Natural killer cell (primary cell): ENCODE measurements at regions not wholly inside any gene's neighbourhood (a gene's known extent, or its start where the extent isn't known, plus 50 kb on each side); places are given as distances from the start of the nearest gene placed in this dataset.

ENCODE experiments used
- ATAC-seq, 3 donors: fragments of 150-1000 bp in 2 of 3; fragments of 200-7000 bp in 1 of 3; cut with Tn5 transposase; 1 replicate in 1 of 3; 2 replicates in 2 of 3; pipeline ENCODE4 v1.10.0; 2021; ENCODE audit warnings: mild to moderate bottlenecking in 2 of 3, moderate library complexity in 2 of 3
- DNase-seq, 2 donors: peaks; one replicate each; pipeline versions ENCODE4 v3.0.0 to v3.0.0-alpha.2; 2013 to 2021; ENCODE audit warnings: mixed read lengths in 1 of 2
- H3K27ac ChIP-seq: one replicate; pipeline ENCODE4 v1.5.1; 2013; ENCODE audit warnings: mild to moderate bottlenecking, low read length
- H3K27me3 ChIP-seq: one replicate; pipeline ENCODE4 v1.6.1; 2013; ENCODE audit warnings: low read length; ENCODE audit not compliant: control insufficient read depth, insufficient read depth
- H3K36me3 ChIP-seq: one replicate; pipeline ENCODE4 v1.6.1; 2013; ENCODE audit warnings: low read length; ENCODE audit not compliant: control insufficient read depth, insufficient read depth
- H3K4me1 ChIP-seq: one replicate; pipeline ENCODE4 v1.6.1; 2013; ENCODE audit warnings: low read length; ENCODE audit not compliant: control insufficient read depth, insufficient read depth
- H3K4me3 ChIP-seq: one replicate; pipeline ENCODE4 v1.5.1; 2013; ENCODE audit warnings: low read length
- H3K9me3 ChIP-seq: one replicate; pipeline ENCODE4 v1.6.1; 2013; ENCODE audit warnings: low read length; ENCODE audit not compliant: control insufficient read depth, insufficient read depth
- H3K27ac Mint-ChIP-seq, 2 donors: one replicate each; pipeline ENCODE4 v1.8.0; 2022; ENCODE audit warnings: mild to moderate bottlenecking in 2 of 2, mixed read lengths in 2 of 2, moderate library complexity in 1 of 2
- H3K27me3 Mint-ChIP-seq, 2 donors: one replicate each; pipeline ENCODE4 v1.8.0; 2022; ENCODE audit warnings: low read depth in 2 of 2, mixed read lengths in 2 of 2
- H3K36me3 Mint-ChIP-seq: one replicate; pipeline ENCODE4 v1.8.0; 2022; ENCODE audit warnings: mixed read lengths
- H3K4me1 Mint-ChIP-seq, 2 donors: one replicate each; pipeline ENCODE4 v1.8.0; 2022; ENCODE audit warnings: mixed read lengths in 2 of 2
- H3K4me3 Mint-ChIP-seq: one replicate; pipeline ENCODE4 v1.8.0; 2022; ENCODE audit warnings: mild to moderate bottlenecking, moderate library complexity, mixed read lengths
- H3K9me3 Mint-ChIP-seq, 2 donors: one replicate each; pipeline ENCODE4 v1.8.0; 2022; ENCODE audit warnings: mixed read lengths in 2 of 2
- CTCF ChIP-seq: fragments of 200-600 bp; IDR thresholded peaks from one replicate; pipeline ENCODE4 v1.8.0; 2022; ENCODE audit warnings: antibody characterized with exemption
- WGBS: methylation state at CpG from one replicate; pipeline ENCODE4 v1.1.7; 2013; ENCODE audit warnings: missing lambda C conversion rate; ENCODE audit not compliant: insufficient coverage; 5-methylcytosine and 5-hydroxymethylcytosine counted together
- intact Hi-C: fragments of 100-400 bp; cut with micrococcal nuclease; formaldehyde crosslinking; loops from one replicate; pipeline ENCODE4 v1.14.2; 2022

- WGBS, result 89% methylated on average over 7 of the region's 7 CpGs
- H3K36me3 Mint-ChIP-seq, result no peaks in the 10 kb centered on the region
- H3K4me1 ChIP-seq, result no peaks in the 10 kb centered on the region
- H3K4me3 ChIP-seq, result no peak overlapping the region
- no peak for TF ChIP-seq CTCF
- H3K9me3 ChIP-seq, result peaks cover 2% of the 10 kb centered on the region
- H3K27ac ChIP-seq, result no peak overlapping the region
- no peak overlapping the region for H3K4me3 Mint-ChIP-seq
- DNase-seq (no peak), ATAC-seq (no peak)
- no peaks in the 10 kb centered on the region for H3K27me3 ChIP-seq
- no peaks in the 10 kb centered on the region for H3K36me3 ChIP-seq
- no peaks in the 10 kb centered on the region for H3K27me3 Mint-ChIP-seq
- intact Hi-C loops, result no loop called here
- no peak overlapping the region for H3K27ac Mint-ChIP-seq
- H3K4me1 Mint-ChIP-seq, result no peaks in the 10 kb centered on the region
- peaks cover 0 to 4% of the 10 kb centered on the region in 2 donors for H3K9me3 Mint-ChIP-seq
These were observed 238.7 kb downstream of the VAPA start for GRCh38 chr18:10152475-10152874.

- no peaks in the 10 kb centered on the region for H3K36me3 ChIP-seq
- no peaks in the 10 kb centered on the region for H3K27me3 ChIP-seq
- 100% methylated on average over 1 of the region's 2 CpGs for WGBS
- intact Hi-C loops, result no loop called here
- Mint-ChIP-seq H3K27ac (no peak overlapping the region), H3K27me3 (no peaks in the 10 kb centered on the region), H3K36me3 (no peaks in the 10 kb centered on the region), H3K4me3 (no peak overlapping the region), H3K4me1 (no peaks in the 10 kb centered on the region), H3K9me3 (peaks cover 0 to 6% of the 10 kb centered on the region in 2 donors)
- no peaks in the 10 kb centered on the region for H3K4me1 ChIP-seq
- no peak for ATAC-seq
- H3K27ac ChIP-seq, result no peak overlapping the region
- DNase-seq, result no peak
- no peak overlapping the region for H3K4me3 ChIP-seq
- TF ChIP-seq CTCF, result no peak
- H3K9me3 ChIP-seq, result peaks cover 2% of the 10 kb centered on the region
These were observed 240.3 kb downstream of the VAPA start for GRCh38 chr18:10153924-10154752.

GRCh38 chr18:10157706-10158105, 243.9 kb downstream of the VAPA start:
- Mint-ChIP-seq H3K27ac (no peak overlapping the region), H3K9me3 (peaks cover 0 to 2% of the 10 kb centered on the region in 2 donors), H3K4me3 (no peak overlapping the region), H3K27me3 (no peaks in the 10 kb centered on the region), H3K4me1 (no peaks in the 10 kb centered on the region), H3K36me3 (no peaks in the 10 kb centered on the region)
- Histone ChIP-seq H3K9me3 (no peaks in the 10 kb centered on the region), H3K27ac (no peak overlapping the region), H3K36me3 (no peaks in the 10 kb centered on the region), H3K4me1 (no peaks in the 10 kb centered on the region), H3K27me3 (no peaks in the 10 kb centered on the region), H3K4me3 (no peak overlapping the region)
- no peak for DNase-seq
- 88% methylated on average over 6 of the region's 6 CpGs for WGBS
- TF ChIP-seq CTCF, result no peak
- intact Hi-C loops, result no loop called here
- ATAC-seq, result no peak

- TF ChIP-seq CTCF, result no peak
- Histone ChIP-seq H3K9me3 (no peaks in the 10 kb centered on the region), H3K36me3 (no peaks in the 10 kb centered on the region), H3K4me3 (no peak overlapping the region), H3K27ac (no peak overlapping the region), H3K27me3 (no peaks in the 10 kb centered on the region), H3K4me1 (no peaks in the 10 kb centered on the region)
- Mint-ChIP-seq H3K27me3 (no peaks in the 10 kb centered on the region), H3K4me1 (no peaks in the 10 kb centered on the region), H3K9me3 (peaks cover 0 to 2% of the 10 kb centered on the region in 2 donors), H3K36me3 (no peaks in the 10 kb centered on the region), H3K4me3 (no peak overlapping the region), H3K27ac (no peak overlapping the region)
- DNase-seq (no peak), ATAC-seq (no peak)
- WGBS, result 94% methylated on average over 10 of the region's 10 CpGs
- intact Hi-C loops, result no loop called here
These were observed 246.4 kb downstream of the VAPA start for GRCh38 chr18:10160251-10160650.
